ENCODE measurements at regions not wholly inside any gene's neighbourhood (a gene's known extent, or its start where the extent isn't known, plus 50 kb on each side); places are given as distances from the start of the nearest gene placed in this dataset.

- Histone ChIP-seq H3K4me3 (ENCODE audit: low read depth, low read length) (no peak overlapping the region), H3K9me3 (ENCODE audit: control insufficient read depth, insufficient read depth, low read length) (no peaks in the 10 kb centered on the region), H3K27ac (ENCODE audit: low read depth, low read length) (no peak overlapping the region), H3K4me1 (ENCODE audit: control insufficient read depth, insufficient read depth, low read length) (no peaks in the 10 kb centered on the region), H3K36me3 (ENCODE audit: control insufficient read depth, insufficient read depth, low read length) (no peaks in the 10 kb centered on the region), H3K27me3 (ENCODE audit: control insufficient read depth, insufficient read depth, low read length) (no peaks in the 10 kb centered on the region)
- no peak for DNase-seq (ENCODE audit: low read depth in 4 of 6, low spot score in 6 of 6)
- WGBS (ENCODE audit: insufficient coverage), result 75% methylated on average over 1 of the region's 2 CpGs
These were observed 55.8 kb upstream of the CDH6 start for GRCh38 chr5:31137676-31138075.

- no peaks in the 10 kb centered on the region for H3K9me3 ChIP-seq (ENCODE audit: control insufficient read depth, insufficient read depth, low read length)
- 93% methylated on average over 5 of the region's 5 CpGs for WGBS (ENCODE audit: insufficient coverage)
- H3K27me3 ChIP-seq (ENCODE audit: control insufficient read depth, insufficient read depth, low read length), result no peaks in the 10 kb centered on the region
- H3K36me3 ChIP-seq (ENCODE audit: control insufficient read depth, insufficient read depth, low read length), result no peaks in the 10 kb centered on the region
- no peak for DNase-seq (ENCODE audit: low read depth in 4 of 6, low spot score in 6 of 6)
- H3K4me1 ChIP-seq (ENCODE audit: control insufficient read depth, insufficient read depth, low read length), result no peaks in the 10 kb centered on the region
- no peak overlapping the region for H3K27ac ChIP-seq (ENCODE audit: low read depth, low read length)
- H3K4me3 ChIP-seq (ENCODE audit: low read depth, low read length), result no peak overlapping the region
These were observed 57.9 kb upstream of the CDH6 start for GRCh38 chr5:31135542-31135941.

GRCh38 chr5:31133488-31133887 is 60.0 kb upstream of the CDH6 start:
- no peak for DNase-seq (ENCODE audit: low read depth in 4 of 6, low spot score in 6 of 6)
- no peak overlapping the region for H3K27ac ChIP-seq (ENCODE audit: low read depth, low read length)
- no peaks in the 10 kb centered on the region for H3K9me3 ChIP-seq (ENCODE audit: control insufficient read depth, insufficient read depth, low read length)
- no peaks in the 10 kb centered on the region for H3K4me1 ChIP-seq (ENCODE audit: control insufficient read depth, insufficient read depth, low read length)
- WGBS (ENCODE audit: insufficient coverage), result no CpG with 5 or more reads among the region's 4 CpGs
- H3K4me3 ChIP-seq (ENCODE audit: low read depth, low read length), result no peak overlapping the region
- H3K36me3 ChIP-seq (ENCODE audit: control insufficient read depth, insufficient read depth, low read length), result no peaks in the 10 kb centered on the region
- H3K27me3 ChIP-seq (ENCODE audit: control insufficient read depth, insufficient read depth, low read length), result no peaks in the 10 kb centered on the region

- Histone ChIP-seq H3K9me3 (ENCODE audit: control insufficient read depth, insufficient read depth, low read length) (no peaks in the 10 kb centered on the region), H3K27ac (ENCODE audit: low read depth, low read length) (no peak overlapping the region), H3K4me3 (ENCODE audit: low read depth, low read length) (no peak overlapping the region), H3K36me3 (ENCODE audit: control insufficient read depth, insufficient read depth, low read length) (no peaks in the 10 kb centered on the region), H3K27me3 (ENCODE audit: control insufficient read depth, insufficient read depth, low read length) (no peaks in the 10 kb centered on the region), H3K4me1 (ENCODE audit: control insufficient read depth, insufficient read depth, low read length) (no peaks in the 10 kb centered on the region)
- whole genome bisulfite sequencing (ENCODE audit: insufficient coverage), result 64% methylated on average over 3 of the region's 10 CpGs
- no peak for DNase-seq (ENCODE audit: low read depth in 4 of 6, low spot score in 6 of 6)
These were observed 62.0 kb upstream of the CDH6 start for GRCh38 chr5:31131381-31131891.

- H3K4me1 ChIP-seq (ENCODE audit: control insufficient read depth, insufficient read depth, low read length), result no peaks in the 10 kb centered on the region
- H3K27ac ChIP-seq (ENCODE audit: low read depth, low read length), result no peak overlapping the region
- DNase-seq (ENCODE audit: low read depth in 4 of 6, low spot score in 6 of 6), result no peak
- H3K27me3 ChIP-seq (ENCODE audit: control insufficient read depth, insufficient read depth, low read length), result no peaks in the 10 kb centered on the region
- H3K4me3 ChIP-seq (ENCODE audit: low read depth, low read length), result no peak overlapping the region
- no CpG with 5 or more reads among the region's 2 CpGs for WGBS (ENCODE audit: insufficient coverage)
- no peaks in the 10 kb centered on the region for H3K9me3 ChIP-seq (ENCODE audit: control insufficient read depth, insufficient read depth, low read length)
- H3K36me3 ChIP-seq (ENCODE audit: control insufficient read depth, insufficient read depth, low read length), result no peaks in the 10 kb centered on the region
These were observed 62.8 kb upstream of the CDH6 start for GRCh38 chr5:31130676-31131075.

- Histone ChIP-seq H3K36me3 (ENCODE audit: control insufficient read depth, insufficient read depth, low read length) (no peaks in the 10 kb centered on the region), H3K27ac (ENCODE audit: low read depth, low read length) (no peak overlapping the region), H3K4me3 (ENCODE audit: low read depth, low read length) (no peak overlapping the region), H3K9me3 (ENCODE audit: control insufficient read depth, insufficient read depth, low read length) (no peaks in the 10 kb centered on the region), H3K27me3 (ENCODE audit: control insufficient read depth, insufficient read depth, low read length) (peaks cover 2% of the 10 kb centered on the region), H3K4me1 (ENCODE audit: control insufficient read depth, insufficient read depth, low read length) (no peaks in the 10 kb centered on the region)
- DNase-seq (ENCODE audit: low read depth in 4 of 6, low spot score in 6 of 6), result no peak
- WGBS (ENCODE audit: insufficient coverage), result 89% methylated on average over 3 of the region's 5 CpGs
These were observed 68.7 kb upstream of the CDH6 start for GRCh38 chr5:31124651-31125305.

GRCh38 chr5:31124026-31124425 is 69.5 kb upstream of the CDH6 start:
- no peak for DNase-seq (ENCODE audit: low read depth in 4 of 6, low spot score in 6 of 6)
- peaks cover 2% of the 10 kb centered on the region for H3K27me3 ChIP-seq (ENCODE audit: control insufficient read depth, insufficient read depth, low read length)
- H3K36me3 ChIP-seq (ENCODE audit: control insufficient read depth, insufficient read depth, low read length), result no peaks in the 10 kb centered on the region
- no peak overlapping the region for H3K4me3 ChIP-seq (ENCODE audit: low read depth, low read length)
- peak overlapping the region; percentile 6 for H3K27ac ChIP-seq (ENCODE audit: low read depth, low read length)
- no CpG with 5 or more reads among the region's 1 CpG for WGBS (ENCODE audit: insufficient coverage)
- no peaks in the 10 kb centered on the region for H3K4me1 ChIP-seq (ENCODE audit: control insufficient read depth, insufficient read depth, low read length)
- H3K9me3 ChIP-seq (ENCODE audit: control insufficient read depth, insufficient read depth, low read length), result no peaks in the 10 kb centered on the region

- 54% methylated on average over 2 of the region's 4 CpGs for whole genome bisulfite sequencing (ENCODE audit: insufficient coverage)
- DNase-seq (ENCODE audit: low read depth in 4 of 6, low spot score in 6 of 6), result peak in 2 of 6 donors; percentile 16 to 19
- Histone ChIP-seq H3K27me3 (ENCODE audit: control insufficient read depth, insufficient read depth, low read length) (peaks cover 2% of the 10 kb centered on the region), H3K4me3 (ENCODE audit: low read depth, low read length) (no peak overlapping the region), H3K36me3 (ENCODE audit: control insufficient read depth, insufficient read depth, low read length) (no peaks in the 10 kb centered on the region), H3K27ac (ENCODE audit: low read depth, low read length) (peak overlapping the region; percentile 6), H3K4me1 (ENCODE audit: control insufficient read depth, insufficient read depth, low read length) (no peaks in the 10 kb centered on the region), H3K9me3 (ENCODE audit: control insufficient read depth, insufficient read depth, low read length) (no peaks in the 10 kb centered on the region)
These were observed 70.2 kb upstream of the CDH6 start for GRCh38 chr5:31122998-31123951.

- Histone ChIP-seq H3K27me3 (ENCODE audit: control insufficient read depth, insufficient read depth, low read length) (peaks cover 2% of the 10 kb centered on the region), H3K27ac (ENCODE audit: low read depth, low read length) (no peak overlapping the region), H3K4me1 (ENCODE audit: control insufficient read depth, insufficient read depth, low read length) (no peaks in the 10 kb centered on the region), H3K9me3 (ENCODE audit: control insufficient read depth, insufficient read depth, low read length) (no peaks in the 10 kb centered on the region), H3K4me3 (ENCODE audit: low read depth, low read length) (no peak overlapping the region), H3K36me3 (ENCODE audit: control insufficient read depth, insufficient read depth, low read length) (no peaks in the 10 kb centered on the region)
- no peak for DNase-seq (ENCODE audit: low read depth in 4 of 6, low spot score in 6 of 6)
- 80% methylated on average over 1 of the region's 2 CpGs for WGBS (ENCODE audit: insufficient coverage)
These were observed 72.3 kb upstream of the CDH6 start for GRCh38 chr5:31121224-31121623.

- no peak overlapping the region for H3K4me3 ChIP-seq (ENCODE audit: low read depth, low read length)
- no peaks in the 10 kb centered on the region for H3K9me3 ChIP-seq (ENCODE audit: control insufficient read depth, insufficient read depth, low read length)
- no peaks in the 10 kb centered on the region for H3K36me3 ChIP-seq (ENCODE audit: control insufficient read depth, insufficient read depth, low read length)
- DNase-seq (ENCODE audit: low read depth in 4 of 6, low spot score in 6 of 6), result no peak
- peaks cover 2% of the 10 kb centered on the region for H3K27me3 ChIP-seq (ENCODE audit: control insufficient read depth, insufficient read depth, low read length)
- no peaks in the 10 kb centered on the region for H3K4me1 ChIP-seq (ENCODE audit: control insufficient read depth, insufficient read depth, low read length)
- no peak overlapping the region for H3K27ac ChIP-seq (ENCODE audit: low read depth, low read length)
- no CpG with 5 or more reads among the region's 3 CpGs for WGBS (ENCODE audit: insufficient coverage)
These were observed 72.9 kb upstream of the CDH6 start for GRCh38 chr5:31120642-31120948.

Data from spinal cord (tissue), 9 donors.